Right atrium auricular region (tissue), 2 donors: ENCODE measurements at regions not wholly inside any gene's neighbourhood (a gene's known extent, or its start where the extent isn't known, plus 50 kb on each side); places are given as distances from the start of the nearest gene placed in this dataset.

ENCODE experiments used
- DNase-seq: peaks from one replicate; pipeline ENCODE4 v3.0.0-alpha.2; 2019; ENCODE audit warnings: low spot score
- H3K27ac ChIP-seq, 2 donors: fragments of 200-600 bp; sonication (generic); 1 replicate in 1 of 2; 2 replicates in 1 of 2; pipeline ENCODE4 v1.5.1; 2016 to 2019
- H3K27me3 ChIP-seq, 2 donors: fragments of 200-600 bp; sonication (generic); one replicate each; pipeline versions ENCODE4 v1.5.1 to v1.6.0; 2017 to 2019
- H3K36me3 ChIP-seq: fragments of 200-600 bp; sonication (generic); one replicate; pipeline ENCODE4 v1.5.1; 2016
- H3K4me1 ChIP-seq, 2 donors: fragments of 200-600 bp; sonication (generic); one replicate each; pipeline versions ENCODE4 v1.5.1 to v1.6.0; 2017 to 2019
- H3K4me3 ChIP-seq, 2 donors: fragments of 200-600 bp; sonication (generic); 1 replicate in 1 of 2; 2 replicates in 1 of 2; pipeline ENCODE4 v1.5.1; 2017 to 2019; ENCODE audit warnings: mild to moderate bottlenecking in 1 of 2, moderate library complexity in 1 of 2
- H3K9me3 ChIP-seq, 2 donors: fragments of 200-600 bp; sonication (generic); one replicate each; pipeline ENCODE4 v1.5.1; 2019
- TF ChIP-seq, protein P1 (sequence below), 2 donors: fragments of 200-600 bp; sonication (generic); IDR thresholded peaks; one replicate each; pipeline ENCODE4 v1.5.1; 2019; ENCODE audit warnings: antibody characterized with exemption in 2 of 2

DNA sequence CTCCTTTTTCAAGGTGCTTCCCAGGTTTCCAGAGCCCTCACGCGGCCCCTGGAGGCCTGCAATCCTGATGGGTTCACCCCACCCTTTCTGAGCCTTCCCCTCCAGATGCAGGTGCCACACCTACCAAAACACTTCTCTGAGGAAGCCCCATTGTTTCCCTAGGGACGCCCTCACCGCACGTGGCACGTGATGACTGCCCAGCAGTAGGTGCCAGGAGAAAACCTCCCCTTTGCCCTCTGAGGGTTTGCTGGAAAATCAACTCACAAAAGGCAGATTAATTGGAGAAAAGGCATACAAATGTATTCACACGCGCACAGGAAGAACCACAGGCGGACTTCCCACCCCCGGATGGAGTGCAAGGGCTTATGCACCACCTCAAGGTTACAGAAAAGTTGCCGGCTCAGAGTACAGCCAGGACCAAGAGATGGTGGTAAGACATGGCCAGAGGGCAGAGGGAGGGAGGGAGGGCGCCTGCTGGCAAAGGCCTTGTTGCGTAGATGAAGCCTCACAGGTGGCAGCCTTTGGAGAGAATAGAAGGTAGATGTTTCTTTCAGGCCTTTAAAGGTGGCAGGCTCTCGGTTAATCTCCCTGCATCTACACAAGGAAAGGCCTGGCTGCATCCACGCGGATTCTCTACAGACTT is 269.4 kb upstream of the RAB6C start:
- no peaks in the 10 kb centered on the region for H3K27me3 ChIP-seq
- TF ChIP-seq, protein P1, sequence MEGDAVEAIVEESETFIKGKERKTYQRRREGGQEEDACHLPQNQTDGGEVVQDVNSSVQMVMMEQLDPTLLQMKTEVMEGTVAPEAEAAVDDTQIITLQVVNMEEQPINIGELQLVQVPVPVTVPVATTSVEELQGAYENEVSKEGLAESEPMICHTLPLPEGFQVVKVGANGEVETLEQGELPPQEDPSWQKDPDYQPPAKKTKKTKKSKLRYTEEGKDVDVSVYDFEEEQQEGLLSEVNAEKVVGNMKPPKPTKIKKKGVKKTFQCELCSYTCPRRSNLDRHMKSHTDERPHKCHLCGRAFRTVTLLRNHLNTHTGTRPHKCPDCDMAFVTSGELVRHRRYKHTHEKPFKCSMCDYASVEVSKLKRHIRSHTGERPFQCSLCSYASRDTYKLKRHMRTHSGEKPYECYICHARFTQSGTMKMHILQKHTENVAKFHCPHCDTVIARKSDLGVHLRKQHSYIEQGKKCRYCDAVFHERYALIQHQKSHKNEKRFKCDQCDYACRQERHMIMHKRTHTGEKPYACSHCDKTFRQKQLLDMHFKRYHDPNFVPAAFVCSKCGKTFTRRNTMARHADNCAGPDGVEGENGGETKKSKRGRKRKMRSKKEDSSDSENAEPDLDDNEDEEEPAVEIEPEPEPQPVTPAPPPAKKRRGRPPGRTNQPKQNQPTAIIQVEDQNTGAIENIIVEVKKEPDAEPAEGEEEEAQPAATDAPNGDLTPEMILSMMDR (IDR thresholded peaks at IDR 0.05): no peak
- H3K4me1 ChIP-seq: no peaks in the 10 kb centered on the region
- no peak overlapping the region for H3K27ac ChIP-seq
- DNase-seq: no peak
- H3K36me3 ChIP-seq: no peaks in the 10 kb centered on the region
- no peak overlapping the region for H3K4me3 ChIP-seq
- H3K9me3 ChIP-seq: no peaks in the 10 kb centered on the region

DNA sequence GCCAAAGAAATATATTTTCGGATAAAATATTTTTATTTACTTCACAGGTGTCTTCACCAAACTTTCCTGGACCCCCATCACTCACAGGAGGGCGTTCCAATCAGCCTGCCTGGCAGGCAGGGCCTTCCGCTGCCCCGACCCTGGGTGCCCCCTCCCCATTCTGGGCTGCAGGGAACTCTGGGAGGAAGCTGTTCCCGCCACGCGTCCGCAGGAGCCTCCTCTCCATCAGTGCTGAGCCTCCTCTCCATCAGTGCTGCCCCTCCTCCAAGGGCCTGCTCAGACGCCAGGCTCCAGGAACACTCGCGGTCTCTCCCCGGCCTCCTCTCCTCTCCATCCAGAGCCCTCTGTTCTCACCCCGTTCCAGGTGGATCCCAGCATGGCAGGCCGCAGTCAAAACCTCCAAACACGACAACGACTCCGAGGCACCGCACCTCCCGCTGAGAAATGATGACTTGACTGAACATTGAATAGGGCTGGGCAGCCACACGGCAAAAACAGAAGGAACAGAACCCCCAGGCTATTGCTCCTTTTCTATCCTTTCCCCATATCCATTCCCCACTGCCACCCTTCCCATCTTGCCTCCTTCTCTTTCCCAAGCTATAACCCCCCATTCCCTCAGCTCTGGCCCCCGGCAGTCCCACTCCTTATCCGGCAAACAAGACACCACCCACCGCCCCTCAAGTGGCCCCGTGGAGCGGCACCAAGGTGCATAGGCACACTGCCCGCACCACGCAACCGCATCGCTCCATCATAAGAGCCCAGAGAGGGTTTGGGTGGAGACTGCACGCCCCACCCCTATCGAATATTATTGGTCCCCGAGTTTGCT is 268.6 kb upstream of the RAB6C start:
- no peaks in the 10 kb centered on the region for H3K4me1 ChIP-seq
- DNase-seq: no peak

DNA sequence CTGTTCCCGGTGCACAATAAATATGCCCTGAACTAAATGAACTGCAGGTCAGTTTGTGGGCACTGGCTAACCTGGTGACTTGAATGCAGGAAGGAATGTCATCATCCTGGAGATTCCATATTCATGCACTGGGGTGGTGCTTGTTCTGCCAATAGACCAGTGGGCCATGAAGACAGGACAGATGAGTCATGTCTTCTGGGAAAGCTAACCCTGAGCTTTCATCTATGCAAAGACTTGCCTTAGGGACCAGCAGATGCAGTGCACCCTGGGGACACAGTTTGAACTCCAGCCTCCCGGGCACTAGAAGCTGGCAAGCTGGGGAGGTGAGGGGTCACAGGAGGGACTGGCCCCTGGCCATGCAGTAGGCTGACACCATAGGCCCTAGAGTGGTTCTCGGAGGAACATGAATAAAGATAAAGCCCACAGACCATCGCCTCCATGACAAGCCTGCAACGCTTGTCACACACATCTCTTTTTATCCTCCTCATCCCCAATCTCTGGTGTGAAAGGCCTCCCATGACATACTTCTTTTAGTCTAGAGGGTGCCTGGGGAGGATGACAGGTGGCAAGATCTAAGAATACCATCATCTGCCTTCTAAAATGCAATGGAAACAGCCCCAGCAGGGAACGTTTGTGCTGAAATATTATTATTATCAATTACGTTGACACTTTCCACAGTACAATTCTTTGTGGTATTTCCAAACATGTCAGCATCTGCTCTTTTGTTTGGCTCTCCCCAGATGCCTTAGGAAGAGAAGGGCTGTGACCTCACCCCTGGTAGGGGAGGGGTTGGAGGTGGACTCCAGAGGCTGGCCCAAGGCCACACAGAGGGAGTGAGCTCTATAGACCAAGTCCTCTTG is 267.4 kb upstream of the RAB6C start:
- Histone ChIP-seq H3K27ac (no peak overlapping the region), H3K4me1 (no peaks in the 10 kb centered on the region), H3K9me3 (no peaks in the 10 kb centered on the region), H3K36me3 (no peaks in the 10 kb centered on the region), H3K27me3 (no peaks in the 10 kb centered on the region), H3K4me3 (no peak overlapping the region)
- DNase-seq: no peak
- TF ChIP-seq, protein P1 (IDR thresholded peaks at IDR 0.05): no peak

More for the DNA sequence above, 268.6 kb upstream of the RAB6C start:
- TF ChIP-seq, protein P1 (IDR thresholded peaks at IDR 0.05): no peak
- Histone ChIP-seq H3K27ac (no peak overlapping the region), H3K9me3 (no peaks in the 10 kb centered on the region), H3K36me3 (no peaks in the 10 kb centered on the region), H3K27me3 (no peaks in the 10 kb centered on the region), H3K4me3 (no peak overlapping the region)

DNA sequence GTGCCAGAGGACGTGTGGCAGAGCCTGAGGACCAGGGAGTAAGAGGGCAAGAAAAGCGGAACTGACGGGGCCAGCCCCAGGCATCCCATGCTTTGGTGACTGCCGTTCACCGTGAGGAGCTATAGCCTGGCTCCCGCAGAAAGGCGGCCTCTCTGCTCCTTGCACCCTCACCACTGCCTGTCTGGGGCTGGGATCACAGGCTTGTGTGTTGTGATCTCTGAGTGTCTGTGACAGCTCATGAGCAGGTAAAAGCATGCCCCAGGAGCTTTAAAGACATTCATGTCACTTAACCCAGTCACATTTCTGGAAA is 266.8 kb upstream of the RAB6C start:
- no peak for DNase-seq
- TF ChIP-seq, protein P1 (IDR thresholded peaks at IDR 0.05): no peak
- Histone ChIP-seq H3K9me3 (no peaks in the 10 kb centered on the region), H3K4me1 (no peaks in the 10 kb centered on the region), H3K4me3 (no peak overlapping the region), H3K27me3 (no peaks in the 10 kb centered on the region), H3K36me3 (no peaks in the 10 kb centered on the region), H3K27ac (no peak overlapping the region)

DNA sequence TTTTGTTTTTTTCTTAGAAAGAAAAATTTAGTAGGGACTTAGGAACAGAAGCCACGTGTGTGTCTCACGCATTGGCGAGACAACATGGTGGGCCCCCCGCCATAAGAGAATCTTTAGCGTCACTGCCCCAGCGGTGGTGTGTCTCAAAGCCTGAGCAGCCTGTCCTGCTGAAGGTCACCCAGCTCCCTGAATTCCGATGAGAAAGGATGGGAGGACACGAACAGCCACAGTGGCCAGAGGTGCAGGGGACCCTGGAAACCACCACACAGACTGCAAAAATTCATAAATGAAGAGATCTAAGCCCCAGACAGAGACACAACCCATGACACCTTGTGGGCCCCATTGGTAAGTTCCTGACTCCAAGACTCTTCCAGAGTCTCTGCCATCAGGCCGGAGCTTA is 266.1 kb upstream of the RAB6C start:
- Histone ChIP-seq H3K4me3 (no peak overlapping the region), H3K27me3 (no peaks in the 10 kb centered on the region), H3K9me3 (no peaks in the 10 kb centered on the region), H3K36me3 (no peaks in the 10 kb centered on the region), H3K4me1 (no peaks in the 10 kb centered on the region), H3K27ac (no peak overlapping the region)
- no peak for DNase-seq
- TF ChIP-seq, protein P1 (IDR thresholded peaks at IDR 0.05): no peak
